Esophagus squamous epithelium (tissue), 4 donors: ENCODE measurements at regions not wholly inside any gene's neighbourhood (a gene's known extent, or its start where the extent isn't known, plus 50 kb on each side); places are given as distances from the start of the nearest gene placed in this dataset.

Experiments
- CTCF ChIP-seq, 6 experiments: fragments of 450-650 bp in 4 of 6; fragments of 200-600 bp in 2 of 6; sonication (generic) in 2 of 6; IDR thresholded peaks; one replicate each; pipeline ENCODE4 v1.5.1; 2016 to 2019; ENCODE audit warnings: antibody characterized with exemption in 6 of 6, mild to moderate bottlenecking in 4 of 6, moderate library complexity in 4 of 6
- POLR2A ChIP-seq, 4 donors: fragments of 450-650 bp; IDR thresholded peaks; one replicate each; pipeline ENCODE4 v1.6.1; 2017; ENCODE audit warnings: antibody characterized with exemption in 4 of 4, mild to moderate bottlenecking in 4 of 4, moderate library complexity in 3 of 4

- TF ChIP-seq POLR2A (IDR thresholded peaks at IDR 0.05) (no peak), CTCF (IDR thresholded peaks at IDR 0.05) (no peak)
These were observed 91.1 kb upstream of the CARD11 start for GRCh38 chr7:3134745-3135144.
